ENCODE measurements at regions not wholly inside any gene's neighbourhood (a gene's known extent, or its start where the extent isn't known, plus 50 kb on each side); places are given as distances from the start of the nearest gene placed in this dataset.

- Histone ChIP-seq H3K36me3 (replicated peaks in 1 of 2; ENCODE audit: control extremely low read depth in 1 of 2, control insufficient read depth in 1 of 2, extremely low read depth in 1 of 2, insufficient read depth in 2 of 2, low read length in 1 of 2) (no peaks in the 10 kb centered on the region), H3K27me3 (replicated peaks in 1 of 4; ENCODE audit: control extremely low read depth in 1 of 4, control insufficient read depth in 3 of 4, insufficient read depth in 4 of 4, low read length in 3 of 4) (peaks cover 0 to 7% (median 3%) of the 10 kb centered on the region in 4 experiments), H4K20me1 (ENCODE audit: control insufficient read depth, insufficient read depth, low read length, poor library complexity, severe bottlenecking) (no peaks in the 10 kb centered on the region), H2AFZ (ENCODE audit: insufficient read depth, low read depth, low read length, poor library complexity, severe bottlenecking) (no peak overlapping the region), H3K9me3 (ENCODE audit: control extremely low read depth in 1 of 3, control insufficient read depth in 2 of 3, insufficient read depth in 1 of 3, low read length in 2 of 3) (peaks cover 0 to 15% (median 0%) of the 10 kb centered on the region in 3 donors), H3K27ac (ENCODE audit: low read length in 2 of 2) (no peak overlapping the region), H3K4me1 (ENCODE audit: control insufficient read depth in 2 of 2, insufficient read depth in 2 of 2, low read length in 2 of 2) (no peaks in the 10 kb centered on the region), H3K4me3 (ENCODE audit: control extremely low read depth in 1 of 5, extremely low read depth in 1 of 5, insufficient read depth in 1 of 5, low read depth in 2 of 5, low read length in 4 of 5) (no peak overlapping the region), H3K79me2 (ENCODE audit: control insufficient read depth, insufficient read depth, low read length) (no peaks in the 10 kb centered on the region), H3K9ac (ENCODE audit: low read length) (no peak overlapping the region), H3K4me2 (replicated peaks; ENCODE audit: low read depth, low read length, poor library complexity, severe bottlenecking) (no peak overlapping the region)
- TF ChIP-seq, protein P1, sequence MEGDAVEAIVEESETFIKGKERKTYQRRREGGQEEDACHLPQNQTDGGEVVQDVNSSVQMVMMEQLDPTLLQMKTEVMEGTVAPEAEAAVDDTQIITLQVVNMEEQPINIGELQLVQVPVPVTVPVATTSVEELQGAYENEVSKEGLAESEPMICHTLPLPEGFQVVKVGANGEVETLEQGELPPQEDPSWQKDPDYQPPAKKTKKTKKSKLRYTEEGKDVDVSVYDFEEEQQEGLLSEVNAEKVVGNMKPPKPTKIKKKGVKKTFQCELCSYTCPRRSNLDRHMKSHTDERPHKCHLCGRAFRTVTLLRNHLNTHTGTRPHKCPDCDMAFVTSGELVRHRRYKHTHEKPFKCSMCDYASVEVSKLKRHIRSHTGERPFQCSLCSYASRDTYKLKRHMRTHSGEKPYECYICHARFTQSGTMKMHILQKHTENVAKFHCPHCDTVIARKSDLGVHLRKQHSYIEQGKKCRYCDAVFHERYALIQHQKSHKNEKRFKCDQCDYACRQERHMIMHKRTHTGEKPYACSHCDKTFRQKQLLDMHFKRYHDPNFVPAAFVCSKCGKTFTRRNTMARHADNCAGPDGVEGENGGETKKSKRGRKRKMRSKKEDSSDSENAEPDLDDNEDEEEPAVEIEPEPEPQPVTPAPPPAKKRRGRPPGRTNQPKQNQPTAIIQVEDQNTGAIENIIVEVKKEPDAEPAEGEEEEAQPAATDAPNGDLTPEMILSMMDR (IDR thresholded peaks at IDR 0.05) = no peak
- no peak for TF ChIP-seq EZH2 (IDR thresholded peaks at IDR 0.05; ENCODE audit: borderline replicate concordance, insufficient read depth, low read depth, low read length, poor library complexity, severe bottlenecking)
- WGBS (ENCODE audit: insufficient coverage) = 87% methylated on average over 7 of the region's 8 CpGs
- Mint-ChIP-seq H3K27me3 (peaks cover 10% of the 10 kb centered on the region), H3K9me3 (ENCODE audit: insufficient read depth) (no peaks in the 10 kb centered on the region), H3K4me1 (no peaks in the 10 kb centered on the region), H3K4me3 (no peak overlapping the region), H3K27ac (no peak overlapping the region)
- intact Hi-C loops (cut with micrococcal nuclease) = no loop called here
- no peak for DNase-seq
- ChIA-PET POLR2A (no interaction called here), CTCF (no interaction called here)
- ATAC-seq (ENCODE audit: low read depth) = no peak
Measured at GRCh38 chr10:75347186-75347585, 54.4 kb downstream of the ZNF503 start.

GRCh38 chr10:75345738-75346137 is 55.8 kb downstream of the ZNF503 start:
- TF ChIP-seq EZH2 (IDR thresholded peaks at IDR 0.05; ENCODE audit: borderline replicate concordance, insufficient read depth, low read depth, low read length, poor library complexity, severe bottlenecking) = no peak
- TF ChIP-seq, protein P1 (IDR thresholded peaks at IDR 0.05) = no peak
- H4K20me1 ChIP-seq (ENCODE audit: control insufficient read depth, insufficient read depth, low read length, poor library complexity, severe bottlenecking) = no peaks in the 10 kb centered on the region
- POLR2A ChIA-PET = no interaction called here
- no peak overlapping the region for H2AFZ ChIP-seq (ENCODE audit: insufficient read depth, low read depth, low read length, poor library complexity, severe bottlenecking)
- CTCF ChIA-PET = no interaction called here
- intact Hi-C loops (cut with micrococcal nuclease) = no loop called here
- Mint-ChIP-seq H3K4me1 (no peaks in the 10 kb centered on the region), H3K27me3 (peaks cover 1% of the 10 kb centered on the region), H3K9me3 (ENCODE audit: insufficient read depth) (no peaks in the 10 kb centered on the region), H3K27ac (no peak overlapping the region), H3K4me3 (no peak overlapping the region)
- no peak for ATAC-seq (ENCODE audit: low read depth)
- DNase-seq = no peak
- H3K27ac ChIP-seq (ENCODE audit: low read length in 2 of 2) = no peak overlapping the region
- no peaks in the 10 kb centered on the region for H3K36me3 ChIP-seq (replicated peaks in 1 of 2; ENCODE audit: control extremely low read depth in 1 of 2, control insufficient read depth in 1 of 2, extremely low read depth in 1 of 2, insufficient read depth in 2 of 2, low read length in 1 of 2)
- no peak overlapping the region for H3K4me3 ChIP-seq (ENCODE audit: control extremely low read depth in 1 of 5, extremely low read depth in 1 of 5, insufficient read depth in 1 of 5, low read depth in 2 of 5, low read length in 4 of 5)
- H3K27me3 ChIP-seq (replicated peaks in 1 of 4; ENCODE audit: control extremely low read depth in 1 of 4, control insufficient read depth in 3 of 4, insufficient read depth in 4 of 4, low read length in 3 of 4) = peaks cover 0 to 7% (median 3%) of the 10 kb centered on the region in 4 experiments
- no peaks in the 10 kb centered on the region for H3K79me2 ChIP-seq (ENCODE audit: control insufficient read depth, insufficient read depth, low read length)
- peaks cover 0 to 15% (median 0%) of the 10 kb centered on the region in 3 donors for H3K9me3 ChIP-seq (ENCODE audit: control extremely low read depth in 1 of 3, control insufficient read depth in 2 of 3, insufficient read depth in 1 of 3, low read length in 2 of 3)
- WGBS (ENCODE audit: insufficient coverage) = 97% methylated on average over 6 of the region's 6 CpGs
- H3K4me1 ChIP-seq (ENCODE audit: control insufficient read depth in 2 of 2, insufficient read depth in 2 of 2, low read length in 2 of 2) = no peaks in the 10 kb centered on the region
- no peak overlapping the region for H3K9ac ChIP-seq (ENCODE audit: low read length)
- no peak overlapping the region for H3K4me2 ChIP-seq (replicated peaks; ENCODE audit: low read depth, low read length, poor library complexity, severe bottlenecking)
